AML-193 (cell line): ENCODE measurements at regions not wholly inside any gene's neighbourhood (a gene's known extent, or its start where the extent isn't known, plus 50 kb on each side); places are given as distances from the start of the nearest gene placed in this dataset.
"Not testable (repeated sequence)": the region's sequence is repeated elsewhere in the genome, so short reads cannot be mapped to it uniquely, and the experiment has no call there.

Experiments
- DNase-seq, 2 experiments: peaks; one replicate each; lab custom pipeline; 2025; lab: John Stamatoyannopoulos, UW

- no peak for DNase-seq
Measured at GRCh38 chr18:27378431-27379095, 193.5 kb upstream of the CHST9 start.

GRCh38 chr18:27377251-27377650 is 192.1 kb upstream of the CHST9 start:
- DNase-seq = no peak

GRCh38 chr18:27372386-27372785 is 187.3 kb upstream of the CHST9 start:
- DNase-seq = no peak

- no peak for DNase-seq
Measured at GRCh38 chr18:27366665-27367064, 181.6 kb upstream of the CHST9 start.

- no peak for DNase-seq
Measured at GRCh38 chr18:27366151-27366550, 181.0 kb upstream of the CHST9 start.

- peak; percentile 12 to 23 for DNase-seq
Measured at GRCh38 chr18:27363872-27364271, 178.8 kb upstream of the CHST9 start.

GRCh38 chr18:27361477-27361876 is 176.4 kb upstream of the CHST9 start:
- no peak for DNase-seq

GRCh38 chr18:27355308-27355707 is 170.2 kb upstream of the CHST9 start:
- DNase-seq = no peak

- no peak for DNase-seq
Measured at GRCh38 chr18:27353273-27353672, 168.2 kb upstream of the CHST9 start.

- no peak for DNase-seq
Measured at GRCh38 chr18:27349284-27349882, 164.3 kb upstream of the CHST9 start.

- DNase-seq = no peak
Measured at GRCh38 chr18:27331606-27332005, 146.5 kb upstream of the CHST9 start.

- DNase-seq = no peak
Measured at GRCh38 chr18:27314996-27315395, 129.9 kb upstream of the CHST9 start.

- no peak for DNase-seq
Measured at GRCh38 chr18:27313678-27314077, 128.6 kb upstream of the CHST9 start.

- no peak for DNase-seq
Measured at GRCh38 chr18:27312853-27313252, 127.7 kb upstream of the CHST9 start.

- DNase-seq = no peak
Measured at GRCh38 chr18:27312153-27312552, 127.0 kb upstream of the CHST9 start.

GRCh38 chr18:27311114-27311513 is 126.0 kb upstream of the CHST9 start:
- no peak for DNase-seq

GRCh38 chr18:27301615-27302378 is 116.7 kb upstream of the CHST9 start:
- no peak for DNase-seq

- DNase-seq = peak; percentile 4 to 5
Measured at GRCh38 chr18:27298214-27298804, 113.2 kb upstream of the CHST9 start.

- DNase-seq = not testable (repeated sequence)
Measured at GRCh38 chr18:27285973-27286562, 101.0 kb upstream of the CHST9 start.

- no peak for DNase-seq
Measured at GRCh38 chr18:27278131-27278530, 93.0 kb upstream of the CHST9 start.

GRCh38 chr18:27277554-27277953 is 92.4 kb upstream of the CHST9 start:
- no peak for DNase-seq

- DNase-seq = no peak
Measured at GRCh38 chr18:27276886-27277285, 91.8 kb upstream of the CHST9 start.
